CD4-positive, alpha-beta T cell (primary cell): ENCODE measurements at regions not wholly inside any gene's neighbourhood (a gene's known extent, or its start where the extent isn't known, plus 50 kb on each side); places are given as distances from the start of the nearest gene placed in this dataset.

ENCODE experiments used
- ATAC-seq: fragments of 200-7000 bp; cut with Tn5 transposase; one replicate; pipeline ENCODE4 v1.10.0; 2022; ENCODE audit warnings: mild to moderate bottlenecking; ENCODE audit not compliant: poor library complexity
- CTCF ChIA-PET: fragments of 350-600 bp; sonication (Branson Sonifier 250); formaldehyde crosslinking; loops from one replicate; lab custom pipeline; 2021; ENCODE audit warnings: antibody characterized with exemption, inconsistent platforms; lab: Charles Lee
- POLR2A ChIA-PET: fragments of 350-600 bp; sonication (Branson Sonifier 250); formaldehyde crosslinking; loops from one replicate; lab custom pipeline; 2021; ENCODE audit warnings: antibody characterized with exemption, inconsistent platforms; lab: Charles Lee
- DNase-seq, 14 experiments: peaks; one replicate each; pipeline ENCODE4 v3.0.0-alpha.2; 2013 to 2020; ENCODE audit warnings: mixed read lengths in 2 of 14
- H3K27ac ChIP-seq, 2 donors: one replicate each; pipeline versions ENCODE4 v1.5.1 to v1.7.0; 2013; ENCODE audit warnings: low read length in 2 of 2, low read depth in 1 of 2, mild to moderate bottlenecking in 1 of 2
- H3K27me3 ChIP-seq, 2 experiments: 1 replicate in 1 of 2; 2 replicates in 1 of 2; pipeline versions ENCODE4 v1.6.1 to v1.7.0; 2013; ENCODE audit warnings: low read length in 2 of 2, control low read depth in 1 of 2, mild to moderate bottlenecking in 1 of 2, moderate library complexity in 1 of 2; ENCODE audit not compliant: insufficient read depth in 2 of 2, control insufficient read depth in 1 of 2
- H3K36me3 ChIP-seq: one replicate; pipeline ENCODE4 v1.6.1; 2013; ENCODE audit warnings: low read length, control low read depth; ENCODE audit not compliant: insufficient read depth
- H3K4me1 ChIP-seq: one replicate; pipeline ENCODE4 v1.6.1; 2013; ENCODE audit warnings: low read length, control low read depth; ENCODE audit not compliant: insufficient read depth
- H3K4me3 ChIP-seq: one replicate; pipeline ENCODE4 v1.5.1; 2013; ENCODE audit warnings: mild to moderate bottlenecking, low read length, moderate library complexity
- H3K9me3 ChIP-seq, 2 experiments: 1 replicate in 1 of 2; 2 replicates in 1 of 2; pipeline versions ENCODE4 v1.6.1 to v1.7.0; 2013; ENCODE audit warnings: low read length in 2 of 2, mild to moderate bottlenecking in 2 of 2, control low read depth in 1 of 2, moderate library complexity in 1 of 2; ENCODE audit not compliant: control insufficient read depth in 1 of 2, insufficient read depth in 1 of 2
- H3K27ac Mint-ChIP-seq: one replicate; pipeline ENCODE4 v1.8.0; 2020; ENCODE audit warnings: mixed read lengths
- H3K27me3 Mint-ChIP-seq: one replicate; pipeline ENCODE4 v1.8.0; 2021; ENCODE audit warnings: mixed read lengths
- H3K36me3 Mint-ChIP-seq: one replicate; pipeline ENCODE4 v1.8.0; 2021; ENCODE audit warnings: low read depth, mixed read lengths
- H3K4me1 Mint-ChIP-seq: one replicate; pipeline ENCODE4 v1.8.0; 2021; ENCODE audit warnings: low read depth, mixed read lengths
- H3K4me3 Mint-ChIP-seq: one replicate; pipeline ENCODE4 v1.8.0; 2020; ENCODE audit warnings: mild to moderate bottlenecking, mixed read lengths
- H3K9me3 Mint-ChIP-seq: one replicate; pipeline ENCODE4 v1.8.0; 2020; ENCODE audit warnings: mixed read lengths
- intact Hi-C, 2 experiments: fragments of 100-400 bp; cut with DNase I in 1 of 2; cut with micrococcal nuclease in 1 of 2; formaldehyde crosslinking; loops; one replicate each; pipeline versions ENCODE4 v1.15.1 to v1.9.0; 2023 to 2025; cut with DNase I, micrococcal nuclease
- TF ChIP-seq, protein P1 (sequence below): fragments of 200-600 bp; IDR thresholded peaks from one replicate; pipeline ENCODE4 v1.8.0; 2022; ENCODE audit warnings: antibody characterized with exemption, mild to moderate bottlenecking

- DNase-seq = no peak
- CTCF ChIA-PET = no interaction called here
- TF ChIP-seq, protein P1, sequence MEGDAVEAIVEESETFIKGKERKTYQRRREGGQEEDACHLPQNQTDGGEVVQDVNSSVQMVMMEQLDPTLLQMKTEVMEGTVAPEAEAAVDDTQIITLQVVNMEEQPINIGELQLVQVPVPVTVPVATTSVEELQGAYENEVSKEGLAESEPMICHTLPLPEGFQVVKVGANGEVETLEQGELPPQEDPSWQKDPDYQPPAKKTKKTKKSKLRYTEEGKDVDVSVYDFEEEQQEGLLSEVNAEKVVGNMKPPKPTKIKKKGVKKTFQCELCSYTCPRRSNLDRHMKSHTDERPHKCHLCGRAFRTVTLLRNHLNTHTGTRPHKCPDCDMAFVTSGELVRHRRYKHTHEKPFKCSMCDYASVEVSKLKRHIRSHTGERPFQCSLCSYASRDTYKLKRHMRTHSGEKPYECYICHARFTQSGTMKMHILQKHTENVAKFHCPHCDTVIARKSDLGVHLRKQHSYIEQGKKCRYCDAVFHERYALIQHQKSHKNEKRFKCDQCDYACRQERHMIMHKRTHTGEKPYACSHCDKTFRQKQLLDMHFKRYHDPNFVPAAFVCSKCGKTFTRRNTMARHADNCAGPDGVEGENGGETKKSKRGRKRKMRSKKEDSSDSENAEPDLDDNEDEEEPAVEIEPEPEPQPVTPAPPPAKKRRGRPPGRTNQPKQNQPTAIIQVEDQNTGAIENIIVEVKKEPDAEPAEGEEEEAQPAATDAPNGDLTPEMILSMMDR = no peak
Observed at GRCh38 chr18:27712066-27712465, 464.9 kb downstream of the CDH2 start.

DNA sequence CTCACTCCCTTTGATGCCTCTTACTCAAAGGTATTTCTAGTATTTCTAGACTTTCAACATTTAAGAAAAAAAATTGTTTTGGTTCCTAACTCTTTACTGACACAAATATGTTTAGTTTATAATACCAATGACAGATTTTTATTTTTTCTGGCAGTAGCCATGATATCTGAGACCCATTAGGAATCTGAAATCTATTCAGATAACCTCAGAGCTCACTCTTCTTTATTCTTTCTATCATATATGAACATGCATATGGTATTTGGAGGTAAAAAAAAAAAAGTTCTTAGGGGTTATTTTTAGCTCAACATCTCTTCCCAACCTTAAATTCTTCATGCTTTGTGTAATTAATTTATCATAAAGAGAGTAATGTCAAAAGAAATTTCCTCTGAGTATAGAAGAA lies 465.5 kb downstream of the CDH2 start:
- Histone ChIP-seq H3K36me3 (no peaks in the 10 kb centered on the region), H3K27me3 (no peaks in the 10 kb centered on the region), H3K4me3 (no peak overlapping the region), H3K4me1 (no peaks in the 10 kb centered on the region), H3K27ac (no peak overlapping the region), H3K9me3 (peaks cover 0 to 3% of the 10 kb centered on the region in 2 experiments)
- Mint-ChIP-seq H3K27ac (no peak overlapping the region), H3K4me3 (no peak overlapping the region), H3K9me3 (peaks cover 23% of the 10 kb centered on the region), H3K36me3 (no peaks in the 10 kb centered on the region), H3K4me1 (no peaks in the 10 kb centered on the region), H3K27me3 (no peaks in the 10 kb centered on the region)
- TF ChIP-seq, protein P1 = no peak
- intact Hi-C loops = no loop called here
- DNase-seq (no peak), ATAC-seq (no peak)
- CTCF ChIA-PET = no interaction called here
- POLR2A ChIA-PET = no interaction called here

More at GRCh38 chr18:27712066-27712465, 464.9 kb downstream of the CDH2 start:
- peaks cover 24% of the 10 kb centered on the region for H3K9me3 Mint-ChIP-seq
- no peak overlapping the region for H3K4me3 ChIP-seq
- H3K4me1 ChIP-seq = no peaks in the 10 kb centered on the region
- H3K4me3 Mint-ChIP-seq = no peak overlapping the region
- no peaks in the 10 kb centered on the region for H3K36me3 ChIP-seq
- no peak overlapping the region for H3K27ac ChIP-seq
- no peaks in the 10 kb centered on the region for H3K27me3 ChIP-seq
- H3K36me3 Mint-ChIP-seq = no peaks in the 10 kb centered on the region
- H3K4me1 Mint-ChIP-seq = no peaks in the 10 kb centered on the region
- H3K27ac Mint-ChIP-seq = no peak overlapping the region
- intact Hi-C loops = no loop called here
- ATAC-seq = no peak
- H3K9me3 ChIP-seq = peaks cover 0 to 8% of the 10 kb centered on the region in 2 experiments
- no peaks in the 10 kb centered on the region for H3K27me3 Mint-ChIP-seq
- POLR2A ChIA-PET = no interaction called here

GRCh38 chr18:27709344-27709743 lies 467.6 kb downstream of the CDH2 start:
- no peak overlapping the region for H3K4me3 Mint-ChIP-seq
- Histone ChIP-seq H3K4me3 (no peak overlapping the region), H3K36me3 (no peaks in the 10 kb centered on the region), H3K27ac (no peak overlapping the region), H3K4me1 (no peaks in the 10 kb centered on the region), H3K9me3 (no peaks in the 10 kb centered on the region), H3K27me3 (no peaks in the 10 kb centered on the region)
- CTCF ChIA-PET = no interaction called here
- peaks cover 20% of the 10 kb centered on the region for H3K9me3 Mint-ChIP-seq
- H3K27me3 Mint-ChIP-seq = no peaks in the 10 kb centered on the region
- ATAC-seq = no peak
- H3K36me3 Mint-ChIP-seq = no peaks in the 10 kb centered on the region
- intact Hi-C loops = no loop called here
- POLR2A ChIA-PET = no interaction called here
- TF ChIP-seq, protein P1 = no peak
- no peak for DNase-seq
- H3K27ac Mint-ChIP-seq = no peak overlapping the region
- no peaks in the 10 kb centered on the region for H3K4me1 Mint-ChIP-seq
